Thymus (tissue), 11 donors: ENCODE measurements at regions not wholly inside any gene's neighbourhood (a gene's known extent, or its start where the extent isn't known, plus 50 kb on each side); places are given as distances from the start of the nearest gene placed in this dataset.
"Not testable (repeated sequence)": the region's sequence is repeated elsewhere in the genome, so short reads cannot be mapped to it uniquely, and the experiment has no call there.

ENCODE experiments used
- DNase-seq, 9 donors: peaks; one replicate each; pipeline ENCODE4 v3.0.0-alpha.2; 2013; ENCODE audit warnings: low spot score in 9 of 9, low read depth in 6 of 9, missing footprints in 1 of 9
- H3K27ac ChIP-seq, 2 donors: one replicate each; pipeline ENCODE4 v1.5.1; 2013; ENCODE audit warnings: control low read depth in 1 of 2, low read depth in 1 of 2, low read length in 1 of 2, mild to moderate bottlenecking in 1 of 2, moderate library complexity in 1 of 2
- H3K27me3 ChIP-seq, 2 donors: one replicate each; pipeline ENCODE4 v1.5.1; 2013; ENCODE audit warnings: low read length in 1 of 2; ENCODE audit not compliant: control insufficient read depth in 2 of 2, insufficient read depth in 1 of 2
- H3K36me3 ChIP-seq, 2 donors: one replicate each; pipeline ENCODE4 v1.5.1; 2013; ENCODE audit warnings: low read length in 1 of 2, mild to moderate bottlenecking in 1 of 2, moderate library complexity in 1 of 2; ENCODE audit not compliant: control insufficient read depth in 2 of 2, insufficient read depth in 2 of 2
- H3K4me1 ChIP-seq, 2 donors: one replicate each; pipeline ENCODE4 v1.5.1; 2013; ENCODE audit warnings: low read length in 2 of 2; ENCODE audit not compliant: control insufficient read depth in 2 of 2, insufficient read depth in 2 of 2
- H3K4me3 ChIP-seq, 2 donors: one replicate each; pipeline ENCODE4 v1.5.1; 2013; ENCODE audit warnings: low read length in 2 of 2, control low read depth in 1 of 2, mild to moderate bottlenecking in 1 of 2
- H3K9me3 ChIP-seq, 2 donors: one replicate each; pipeline ENCODE4 v1.5.1; 2013; ENCODE audit warnings: low read length in 1 of 2, mild to moderate bottlenecking in 1 of 2; ENCODE audit not compliant: control insufficient read depth in 2 of 2, insufficient read depth in 1 of 2
- WGBS: extraction: QIAGEN DNeasy Blood & Tissue Kit; methylation state at CpG from one replicate; pipeline ENCODE4 v1.1.7; 2013; 5-methylcytosine and 5-hydroxymethylcytosine counted together
- donor health status: healthy.

DNA sequence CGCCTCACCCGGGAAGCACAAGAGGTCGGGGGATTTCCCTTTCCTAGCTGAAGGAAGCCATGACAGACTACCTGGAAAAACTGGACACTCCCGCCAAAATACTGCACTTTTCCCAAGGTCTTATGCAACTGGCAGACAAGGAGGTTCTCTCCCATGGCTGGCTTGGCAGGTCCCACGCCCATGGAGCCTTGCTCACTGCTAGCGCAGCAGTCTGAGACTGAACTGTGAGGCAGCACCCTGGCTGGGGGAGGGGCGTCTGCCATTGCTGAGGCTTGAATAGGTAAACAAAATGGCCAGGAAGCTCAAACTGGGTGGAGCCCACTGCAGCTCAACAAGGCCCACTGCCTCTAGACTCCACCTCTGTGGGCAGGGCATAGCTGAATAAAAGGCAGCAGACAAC lies 92.1 kb downstream of the C4BPA start:
- WGBS, result 97% methylated on average over 7 of the region's 7 CpGs

DNA sequence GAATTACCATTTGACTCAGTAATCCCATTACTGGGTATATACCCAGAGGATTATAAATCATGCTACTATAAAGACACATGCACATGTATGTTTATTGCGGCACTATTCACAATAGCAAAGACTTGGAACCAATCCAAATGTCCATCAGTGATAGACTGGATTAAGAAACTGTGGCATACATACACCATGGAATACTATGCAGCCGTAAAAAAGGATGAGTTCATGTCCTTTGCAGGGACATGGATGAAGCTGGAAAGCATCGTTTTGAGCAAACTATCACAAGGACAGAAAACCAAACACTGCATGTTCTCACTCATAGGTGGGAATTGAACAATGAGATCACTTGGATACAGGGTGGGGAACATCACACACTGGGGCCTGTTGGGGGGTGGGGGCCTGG lies 97.5 kb downstream of the C4BPA start:
- H3K9me3 ChIP-seq, H3K27me3 ChIP-seq, DNase-seq, H3K4me3 ChIP-seq, H3K27ac ChIP-seq, H3K36me3 ChIP-seq, H3K4me1 ChIP-seq: not testable (repeated sequence)
- WGBS, result 96% methylated on average over 3 of the region's 3 CpGs

More for the DNA sequence above, 92.1 kb downstream of the C4BPA start:
- not testable (repeated sequence) for DNase-seq, H3K27ac ChIP-seq, H3K36me3 ChIP-seq, H3K9me3 ChIP-seq, H3K4me3 ChIP-seq, H3K27me3 ChIP-seq, H3K4me1 ChIP-seq

GRCh38 chr1:207202480-207202879 lies 98.4 kb downstream of the C4BPA start:
- H3K36me3 ChIP-seq, result no peaks in the 10 kb centered on the region
- WGBS, result 84% methylated on average over 3 of the region's 3 CpGs
- H3K4me1 ChIP-seq, result no peaks in the 10 kb centered on the region
- no peak overlapping the region for H3K4me3 ChIP-seq
- no peaks in the 10 kb centered on the region for H3K9me3 ChIP-seq
- DNase-seq, result no peak
- H3K27me3 ChIP-seq, result no peaks in the 10 kb centered on the region
- H3K27ac ChIP-seq, result no peak overlapping the region

GRCh38 chr1:207203541-207203940 lies 99.5 kb downstream of the C4BPA start:
- no peaks in the 10 kb centered on the region for H3K27me3 ChIP-seq
- WGBS, result 96% methylated on average over 1 of the region's 1 CpG
- no peak for DNase-seq
- H3K4me3 ChIP-seq, result no peak overlapping the region
- H3K36me3 ChIP-seq, result no peaks in the 10 kb centered on the region
- H3K9me3 ChIP-seq, result no peaks in the 10 kb centered on the region
- H3K27ac ChIP-seq, result no peak overlapping the region
- no peaks in the 10 kb centered on the region for H3K4me1 ChIP-seq

GRCh38 chr1:207205614-207206061 lies 101.6 kb downstream of the C4BPA start:
- DNase-seq, result no peak
- H3K9me3 ChIP-seq, result no peaks in the 10 kb centered on the region
- no peaks in the 10 kb centered on the region for H3K36me3 ChIP-seq
- H3K27ac ChIP-seq, result no peak overlapping the region
- no peaks in the 10 kb centered on the region for H3K27me3 ChIP-seq
- 67% methylated on average over 2 of the region's 2 CpGs for WGBS
- no peak overlapping the region for H3K4me3 ChIP-seq
- no peaks in the 10 kb centered on the region for H3K4me1 ChIP-seq

DNA sequence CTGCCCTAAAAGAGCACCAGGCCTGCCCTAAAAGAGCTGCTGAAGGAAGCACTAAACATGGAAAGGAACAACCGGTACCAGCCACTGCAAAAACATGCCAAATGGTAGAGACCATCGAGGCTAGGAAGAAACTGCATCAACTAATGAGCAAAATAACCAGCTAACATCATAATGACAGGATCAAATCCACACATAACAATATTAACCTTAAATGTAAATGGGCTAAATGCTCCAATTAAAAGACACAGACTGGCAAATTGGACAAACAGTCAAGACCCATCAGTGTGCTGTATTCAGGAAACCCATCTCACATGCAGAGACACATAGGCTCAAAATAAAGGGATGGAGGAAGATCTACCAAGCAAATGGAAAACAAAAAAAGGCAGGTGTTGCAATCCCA lies 104.7 kb downstream of the C4BPA start:
- H3K4me1 ChIP-seq, H3K9me3 ChIP-seq, DNase-seq, H3K36me3 ChIP-seq, H3K27me3 ChIP-seq, H3K4me3 ChIP-seq, H3K27ac ChIP-seq: not testable (repeated sequence)
- 95% methylated on average over 2 of the region's 2 CpGs for WGBS

GRCh38 chr1:207214453-207214852 lies 107.0 kb upstream of the CD55 start:
- no peak for DNase-seq
- Histone ChIP-seq H3K9me3 (no peaks in the 10 kb centered on the region), H3K27me3 (no peaks in the 10 kb centered on the region), H3K4me3 (no peak overlapping the region), H3K4me1 (no peaks in the 10 kb centered on the region), H3K36me3 (no peaks in the 10 kb centered on the region), H3K27ac (no peak overlapping the region)
- WGBS, result 94% methylated on average over 1 of the region's 1 CpG

DNA sequence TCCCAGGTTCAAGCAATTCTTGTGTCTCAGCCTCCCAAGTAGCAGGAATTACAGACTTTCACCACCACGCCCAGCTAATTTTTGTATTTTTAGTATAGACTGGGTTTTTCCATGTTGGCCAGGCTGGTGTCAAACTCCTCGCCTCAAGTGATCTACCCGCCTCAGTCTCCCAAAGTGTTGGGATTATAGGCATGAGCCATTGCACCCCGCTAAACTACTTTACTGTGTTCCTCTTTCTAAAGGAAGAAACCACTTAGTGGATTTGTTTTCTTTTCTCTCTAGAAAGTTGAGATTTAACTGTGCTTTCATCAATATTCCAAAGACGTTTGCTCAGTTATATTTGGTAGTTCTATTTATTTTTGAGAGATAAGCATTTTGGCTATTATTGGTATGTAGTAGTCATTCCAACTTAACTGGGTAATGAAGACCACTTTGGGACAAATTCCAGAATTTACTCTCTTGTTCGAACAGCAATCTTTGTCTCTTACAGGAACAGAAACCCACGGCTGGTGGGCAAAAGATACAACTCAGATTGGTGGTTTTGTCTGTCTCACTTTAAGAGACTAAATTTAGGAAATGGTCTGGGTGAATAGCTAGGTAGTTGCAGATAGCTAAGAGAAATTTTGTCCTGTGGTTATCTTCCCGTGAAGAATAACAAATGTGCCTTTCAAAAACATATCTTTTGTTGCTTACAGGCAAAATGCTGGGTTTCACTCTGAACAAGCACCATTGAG lies 103.5 kb upstream of the CD55 start:
- H3K36me3 ChIP-seq, result no peaks in the 10 kb centered on the region
- H3K27ac ChIP-seq, result no peak overlapping the region
- H3K4me1 ChIP-seq, result no peaks in the 10 kb centered on the region
- no peaks in the 10 kb centered on the region for H3K9me3 ChIP-seq
- H3K27me3 ChIP-seq, result no peaks in the 10 kb centered on the region
- no peak for DNase-seq
- 49% methylated on average over 8 of the region's 8 CpGs for WGBS
- no peak overlapping the region for H3K4me3 ChIP-seq

DNA sequence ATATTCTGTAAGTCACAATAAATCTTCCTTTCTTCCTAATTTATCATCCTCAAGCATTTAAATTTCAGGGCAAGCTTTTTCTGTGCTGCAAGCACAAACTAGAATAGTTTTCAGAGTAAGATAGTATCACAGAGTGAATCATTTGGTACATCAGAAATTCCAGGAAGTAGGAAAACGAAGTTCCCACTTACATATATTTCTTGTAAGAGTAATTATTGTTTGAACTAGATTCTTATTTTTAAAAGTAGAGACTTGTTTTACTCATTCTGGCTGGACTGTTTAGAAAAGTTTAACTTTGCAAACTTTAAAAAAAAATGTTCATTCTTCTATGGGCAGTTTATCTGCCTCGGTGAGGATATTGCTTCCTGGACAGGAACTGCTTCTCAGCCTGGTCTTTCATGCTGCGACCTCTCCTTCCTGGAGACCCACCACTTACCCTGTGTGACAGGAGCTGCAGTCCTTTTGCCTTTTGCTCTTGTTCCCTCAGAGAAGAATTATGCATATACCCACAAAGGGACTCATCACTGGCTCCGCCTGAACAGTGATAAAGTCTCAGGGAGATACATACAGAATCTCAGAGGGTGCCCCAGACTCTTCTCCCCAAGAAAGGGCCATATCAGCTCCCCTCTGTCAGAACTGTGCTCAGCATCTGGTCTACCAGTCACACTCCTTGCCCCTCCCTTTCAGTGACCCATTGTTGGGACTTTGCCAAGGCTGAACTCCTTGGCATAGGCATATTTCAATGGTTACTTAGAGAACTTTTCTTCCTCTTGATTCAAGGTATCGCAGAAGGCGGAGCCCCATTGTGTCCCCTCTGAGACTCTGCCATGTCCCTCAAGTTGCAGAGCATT lies 102.7 kb upstream of the CD55 start:
- no peaks in the 10 kb centered on the region for H3K36me3 ChIP-seq
- no peaks in the 10 kb centered on the region for H3K27me3 ChIP-seq
- no peak overlapping the region for H3K27ac ChIP-seq
- no peak for DNase-seq
- WGBS, result 50% methylated on average over 6 of the region's 6 CpGs
- no peaks in the 10 kb centered on the region for H3K4me1 ChIP-seq
- no peaks in the 10 kb centered on the region for H3K9me3 ChIP-seq
- H3K4me3 ChIP-seq, result no peak overlapping the region
